ENCODE measurements at regions not wholly inside any gene's neighbourhood (a gene's known extent, or its start where the extent isn't known, plus 50 kb on each side); places are given as distances from the start of the nearest gene placed in this dataset.

DNA sequence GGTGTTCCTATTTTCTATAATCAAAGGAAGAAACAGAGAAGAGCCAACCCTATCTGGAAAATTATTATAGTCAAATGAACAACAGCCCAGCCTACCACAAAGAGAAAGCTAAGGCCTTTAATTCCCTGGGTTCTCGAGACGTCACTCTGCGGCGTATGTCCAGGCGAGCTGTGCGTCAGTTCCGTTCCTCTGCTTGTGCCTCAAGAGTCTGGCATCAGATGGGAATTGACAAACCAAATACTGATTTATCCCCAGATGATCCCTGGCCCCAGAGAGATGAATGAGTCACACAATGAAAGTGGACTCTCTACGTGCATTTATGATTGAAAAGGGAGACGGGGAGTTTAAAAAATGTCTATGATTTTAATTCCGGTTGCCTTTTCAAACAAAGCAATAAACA is 151.6 kb upstream of the PDE10A start:
- WGBS: 96% methylated on average over 10 of the region's 10 CpGs
- DNase-seq (ENCODE audit: low spot score): no peak
- no peak overlapping the region for H3K4me3 ChIP-seq (ENCODE audit: low read depth in 1 of 3, low read length in 3 of 3)
- H3K4me1 ChIP-seq (ENCODE audit: control insufficient read depth in 4 of 4, insufficient read depth in 4 of 4, low read length in 3 of 4): peaks cover 0 to 5% (median 1%) of the 10 kb centered on the region in 4 donors
- H3K9me3 ChIP-seq (ENCODE audit: control insufficient read depth in 4 of 4, low read length in 3 of 4): no peaks in the 10 kb centered on the region
- H3K27me3 ChIP-seq (ENCODE audit: control insufficient read depth in 4 of 4, insufficient read depth in 4 of 4, low read length in 3 of 4): peaks cover 0 to 2% (median 0%) of the 10 kb centered on the region in 4 donors
- H3K36me3 ChIP-seq (ENCODE audit: control insufficient read depth in 4 of 4, insufficient read depth in 3 of 4, low read depth in 1 of 4, low read length in 3 of 4): no peaks in the 10 kb centered on the region
- no peak overlapping the region for H3K9ac ChIP-seq (ENCODE audit: low read depth in 1 of 2, low read length in 2 of 2)
- TF ChIP-seq YY1 (IDR thresholded peaks at IDR 0.05) (no peak), JUND (IDR thresholded peaks at IDR 0.05) (no peak), EGR1 (IDR thresholded peaks at IDR 0.05; ENCODE audit: low read depth in 2 of 2) (no peak), RAD21 (IDR thresholded peaks at IDR 0.05) (no peak), FOXA2 (IDR thresholded peaks at IDR 0.05) (no peak), HNF4A (conservative IDR thresholded peaks at IDR 0.05) (no peak), SP1 (IDR thresholded peaks at IDR 0.05) (no peak), HNF4G (IDR thresholded peaks at IDR 0.05) (no peak)
- TF ChIP-seq, protein P1, sequence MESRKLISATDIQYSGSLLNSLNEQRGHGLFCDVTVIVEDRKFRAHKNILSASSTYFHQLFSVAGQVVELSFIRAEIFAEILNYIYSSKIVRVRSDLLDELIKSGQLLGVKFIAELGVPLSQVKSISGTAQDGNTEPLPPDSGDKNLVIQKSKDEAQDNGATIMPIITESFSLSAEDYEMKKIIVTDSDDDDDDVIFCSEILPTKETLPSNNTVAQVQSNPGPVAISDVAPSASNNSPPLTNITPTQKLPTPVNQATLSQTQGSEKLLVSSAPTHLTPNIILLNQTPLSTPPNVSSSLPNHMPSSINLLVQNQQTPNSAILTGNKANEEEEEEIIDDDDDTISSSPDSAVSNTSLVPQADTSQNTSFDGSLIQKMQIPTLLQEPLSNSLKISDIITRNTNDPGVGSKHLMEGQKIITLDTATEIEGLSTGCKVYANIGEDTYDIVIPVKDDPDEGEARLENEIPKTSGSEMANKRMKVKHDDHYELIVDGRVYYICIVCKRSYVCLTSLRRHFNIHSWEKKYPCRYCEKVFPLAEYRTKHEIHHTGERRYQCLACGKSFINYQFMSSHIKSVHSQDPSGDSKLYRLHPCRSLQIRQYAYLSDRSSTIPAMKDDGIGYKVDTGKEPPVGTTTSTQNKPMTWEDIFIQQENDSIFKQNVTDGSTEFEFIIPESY (IDR thresholded peaks at IDR 0.05): no peak
- TF ChIP-seq, protein P2, sequence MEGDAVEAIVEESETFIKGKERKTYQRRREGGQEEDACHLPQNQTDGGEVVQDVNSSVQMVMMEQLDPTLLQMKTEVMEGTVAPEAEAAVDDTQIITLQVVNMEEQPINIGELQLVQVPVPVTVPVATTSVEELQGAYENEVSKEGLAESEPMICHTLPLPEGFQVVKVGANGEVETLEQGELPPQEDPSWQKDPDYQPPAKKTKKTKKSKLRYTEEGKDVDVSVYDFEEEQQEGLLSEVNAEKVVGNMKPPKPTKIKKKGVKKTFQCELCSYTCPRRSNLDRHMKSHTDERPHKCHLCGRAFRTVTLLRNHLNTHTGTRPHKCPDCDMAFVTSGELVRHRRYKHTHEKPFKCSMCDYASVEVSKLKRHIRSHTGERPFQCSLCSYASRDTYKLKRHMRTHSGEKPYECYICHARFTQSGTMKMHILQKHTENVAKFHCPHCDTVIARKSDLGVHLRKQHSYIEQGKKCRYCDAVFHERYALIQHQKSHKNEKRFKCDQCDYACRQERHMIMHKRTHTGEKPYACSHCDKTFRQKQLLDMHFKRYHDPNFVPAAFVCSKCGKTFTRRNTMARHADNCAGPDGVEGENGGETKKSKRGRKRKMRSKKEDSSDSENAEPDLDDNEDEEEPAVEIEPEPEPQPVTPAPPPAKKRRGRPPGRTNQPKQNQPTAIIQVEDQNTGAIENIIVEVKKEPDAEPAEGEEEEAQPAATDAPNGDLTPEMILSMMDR (IDR thresholded peaks at IDR 0.05; ENCODE audit: low read depth, low read length, missing input control): no peak
- TF ChIP-seq, protein P3, sequence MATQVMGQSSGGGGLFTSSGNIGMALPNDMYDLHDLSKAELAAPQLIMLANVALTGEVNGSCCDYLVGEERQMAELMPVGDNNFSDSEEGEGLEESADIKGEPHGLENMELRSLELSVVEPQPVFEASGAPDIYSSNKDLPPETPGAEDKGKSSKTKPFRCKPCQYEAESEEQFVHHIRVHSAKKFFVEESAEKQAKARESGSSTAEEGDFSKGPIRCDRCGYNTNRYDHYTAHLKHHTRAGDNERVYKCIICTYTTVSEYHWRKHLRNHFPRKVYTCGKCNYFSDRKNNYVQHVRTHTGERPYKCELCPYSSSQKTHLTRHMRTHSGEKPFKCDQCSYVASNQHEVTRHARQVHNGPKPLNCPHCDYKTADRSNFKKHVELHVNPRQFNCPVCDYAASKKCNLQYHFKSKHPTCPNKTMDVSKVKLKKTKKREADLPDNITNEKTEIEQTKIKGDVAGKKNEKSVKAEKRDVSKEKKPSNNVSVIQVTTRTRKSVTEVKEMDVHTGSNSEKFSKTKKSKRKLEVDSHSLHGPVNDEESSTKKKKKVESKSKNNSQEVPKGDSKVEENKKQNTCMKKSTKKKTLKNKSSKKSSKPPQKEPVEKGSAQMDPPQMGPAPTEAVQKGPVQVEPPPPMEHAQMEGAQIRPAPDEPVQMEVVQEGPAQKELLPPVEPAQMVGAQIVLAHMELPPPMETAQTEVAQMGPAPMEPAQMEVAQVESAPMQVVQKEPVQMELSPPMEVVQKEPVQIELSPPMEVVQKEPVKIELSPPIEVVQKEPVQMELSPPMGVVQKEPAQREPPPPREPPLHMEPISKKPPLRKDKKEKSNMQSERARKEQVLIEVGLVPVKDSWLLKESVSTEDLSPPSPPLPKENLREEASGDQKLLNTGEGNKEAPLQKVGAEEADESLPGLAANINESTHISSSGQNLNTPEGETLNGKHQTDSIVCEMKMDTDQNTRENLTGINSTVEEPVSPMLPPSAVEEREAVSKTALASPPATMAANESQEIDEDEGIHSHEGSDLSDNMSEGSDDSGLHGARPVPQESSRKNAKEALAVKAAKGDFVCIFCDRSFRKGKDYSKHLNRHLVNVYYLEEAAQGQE (IDR thresholded peaks at IDR 0.05): no peak
- TF ChIP-seq, protein P4, sequence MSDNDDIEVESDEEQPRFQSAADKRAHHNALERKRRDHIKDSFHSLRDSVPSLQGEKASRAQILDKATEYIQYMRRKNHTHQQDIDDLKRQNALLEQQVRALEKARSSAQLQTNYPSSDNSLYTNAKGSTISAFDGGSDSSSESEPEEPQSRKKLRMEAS (IDR thresholded peaks at IDR 0.05): no peak
- TF ChIP-seq, protein P5, sequence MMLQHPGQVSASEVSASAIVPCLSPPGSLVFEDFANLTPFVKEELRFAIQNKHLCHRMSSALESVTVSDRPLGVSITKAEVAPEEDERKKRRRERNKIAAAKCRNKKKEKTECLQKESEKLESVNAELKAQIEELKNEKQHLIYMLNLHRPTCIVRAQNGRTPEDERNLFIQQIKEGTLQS (IDR thresholded peaks at IDR 0.05): no peak
- no peak overlapping the region for H3K27ac ChIP-seq (ENCODE audit: low read depth in 1 of 2, low read length in 2 of 2)

DNA sequence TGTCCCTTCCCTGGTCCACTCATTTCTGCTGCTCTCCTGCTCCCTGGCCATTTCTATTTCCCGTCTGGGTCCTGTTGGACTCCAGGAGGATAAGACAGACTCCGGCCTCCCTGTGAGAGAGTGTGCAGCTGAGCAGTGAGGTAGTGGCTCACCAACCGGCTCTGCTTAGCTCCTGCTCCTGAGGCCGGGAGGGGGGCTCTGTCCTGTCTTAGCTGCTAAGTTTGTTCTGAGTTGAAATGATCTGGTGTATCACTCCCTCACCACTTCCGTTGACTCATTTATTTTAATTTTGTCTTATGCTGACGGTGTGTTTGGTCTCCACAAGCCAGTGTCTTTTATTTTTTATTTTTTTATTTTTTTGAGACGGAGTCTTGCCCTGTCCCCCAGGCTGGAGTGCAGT is 148.5 kb upstream of the PDE10A start:
- Histone ChIP-seq H3K36me3 (ENCODE audit: control insufficient read depth in 4 of 4, insufficient read depth in 3 of 4, low read depth in 1 of 4, low read length in 3 of 4) (no peaks in the 10 kb centered on the region), H3K9me3 (ENCODE audit: control insufficient read depth in 4 of 4, low read length in 3 of 4) (peaks cover 0 to 4% (median 0%) of the 10 kb centered on the region in 4 donors), H3K4me1 (ENCODE audit: control insufficient read depth in 4 of 4, insufficient read depth in 4 of 4, low read length in 3 of 4) (no peaks in the 10 kb centered on the region), H3K27me3 (ENCODE audit: control insufficient read depth in 4 of 4, insufficient read depth in 4 of 4, low read length in 3 of 4) (no peaks in the 10 kb centered on the region), H3K4me3 (ENCODE audit: low read depth in 1 of 3, low read length in 3 of 3) (no peak overlapping the region), H3K9ac (ENCODE audit: low read depth in 1 of 2, low read length in 2 of 2) (no peak overlapping the region), H3K27ac (ENCODE audit: low read depth in 1 of 2, low read length in 2 of 2) (no peak overlapping the region)
- WGBS: 89% methylated on average over 7 of the region's 7 CpGs
- TF ChIP-seq, protein P1 (IDR thresholded peaks at IDR 0.05): no peak
- TF ChIP-seq RAD21 (IDR thresholded peaks at IDR 0.05) (no peak), HNF4A (conservative IDR thresholded peaks at IDR 0.05) (no peak), RXRA (IDR thresholded peaks at IDR 0.05) (no peak), TAF1 (conservative IDR thresholded peaks at IDR 0.05) (no peak), FOXA2 (IDR thresholded peaks at IDR 0.05) (no peak), YY1 (IDR thresholded peaks at IDR 0.05) (no peak), SP1 (IDR thresholded peaks at IDR 0.05) (no peak)
- TF ChIP-seq, protein P2 (IDR thresholded peaks at IDR 0.05; ENCODE audit: low read depth, low read length, missing input control): no peak
- no peak for DNase-seq (ENCODE audit: low spot score)
